ENCODE measurements at regions not wholly inside any gene's neighbourhood (a gene's known extent, or its start where the extent isn't known, plus 50 kb on each side); places are given as distances from the start of the nearest gene placed in this dataset.

DNA sequence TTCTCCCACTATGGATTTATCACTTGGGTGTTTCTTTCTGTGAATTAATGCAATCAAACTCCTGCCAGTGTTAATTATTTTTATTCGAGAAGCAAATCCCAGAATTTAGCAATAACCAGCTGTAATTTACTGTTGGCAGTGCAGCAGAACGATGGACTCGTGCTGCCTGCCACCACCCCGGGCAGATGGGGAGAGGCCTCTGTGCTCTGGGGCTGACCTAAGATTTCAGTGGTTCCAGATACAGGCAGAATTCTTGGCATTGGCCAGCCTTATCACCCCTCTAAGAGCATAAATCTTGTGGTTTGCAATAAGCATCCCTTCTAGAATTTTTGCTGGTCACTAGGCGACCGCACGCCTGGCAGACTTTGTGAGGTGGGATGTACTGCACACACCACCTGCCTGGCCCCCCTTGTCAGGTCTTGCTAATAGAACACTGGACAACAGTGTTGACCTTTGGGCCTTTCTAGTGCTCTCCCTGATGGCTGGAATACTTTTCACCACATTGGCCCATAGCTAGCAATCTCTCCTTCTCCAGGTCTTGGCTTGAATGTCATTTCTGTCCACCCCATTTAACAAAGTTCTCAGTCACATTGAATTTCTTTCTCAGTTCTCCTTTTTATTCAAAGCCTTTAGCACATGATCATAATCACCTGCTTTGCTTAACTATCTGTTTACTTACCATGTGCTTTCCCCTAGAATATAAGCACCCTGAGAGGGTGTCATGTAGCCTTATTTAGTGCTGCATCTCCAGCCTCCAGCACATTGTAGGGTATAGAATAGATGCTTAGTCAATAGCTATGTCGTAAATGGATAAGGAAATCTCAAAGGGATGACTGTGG lies 122.1 kb upstream of the DYNLRB2 start:
- DNase-seq (ENCODE audit: low read depth), result no peak

DNA sequence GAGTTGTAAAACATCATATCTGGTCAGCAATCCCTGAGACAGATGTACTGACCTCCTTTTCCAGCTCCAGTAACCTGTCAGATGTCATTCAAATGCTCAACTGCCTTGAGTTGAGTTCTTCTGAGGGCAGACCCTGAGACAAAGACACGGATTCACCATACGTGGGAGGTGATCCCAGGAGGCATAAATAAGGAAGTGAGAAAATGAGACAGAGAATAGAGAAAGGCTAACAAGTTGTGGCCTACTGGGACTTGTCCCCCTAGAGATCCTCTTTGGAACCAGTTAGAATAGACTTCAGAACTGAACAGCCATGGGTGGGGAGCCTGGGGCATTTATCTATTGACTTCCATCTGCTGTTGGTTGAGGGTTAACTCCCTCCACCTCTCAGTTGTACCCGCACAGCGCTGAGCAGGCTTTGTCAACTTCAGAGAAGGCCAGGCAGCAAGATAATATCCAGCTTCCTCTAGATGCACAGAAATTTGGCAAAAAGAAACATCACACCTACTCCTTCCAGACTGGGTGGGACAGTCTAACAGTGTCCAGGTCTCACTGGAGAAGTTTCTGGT lies 123.0 kb upstream of the DYNLRB2 start:
- no peak for DNase-seq (ENCODE audit: low read depth)

GRCh38 chr16:80408014-80408413 lies 132.8 kb upstream of the DYNLRB2 start:
- no peak for DNase-seq (ENCODE audit: low read depth)

- no peak for DNase-seq (ENCODE audit: low read depth)
Measured at GRCh38 chr16:80407265-80407987, 133.4 kb upstream of the DYNLRB2 start.

DNA sequence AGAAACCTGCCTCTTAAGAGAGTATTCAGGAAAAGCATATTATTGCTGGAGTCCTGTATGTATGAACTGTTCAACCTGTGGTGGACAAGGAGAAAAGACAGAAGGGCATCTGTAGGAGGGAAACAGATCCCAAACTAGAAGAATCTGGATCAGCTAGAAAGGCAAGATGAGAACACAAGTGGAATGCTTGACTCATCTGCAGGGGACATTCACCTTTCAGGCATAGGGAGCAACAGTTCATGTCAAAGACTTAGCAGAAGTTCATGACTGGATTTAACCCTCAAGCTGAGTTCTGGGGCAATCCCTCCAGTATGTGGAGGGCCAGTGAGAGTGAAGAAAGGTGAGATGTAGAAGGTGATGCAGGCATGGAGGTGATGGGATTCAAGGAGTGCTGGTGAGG lies 135.9 kb upstream of the DYNLRB2 start:
- no peak for DNase-seq (ENCODE audit: low read depth)

DNA sequence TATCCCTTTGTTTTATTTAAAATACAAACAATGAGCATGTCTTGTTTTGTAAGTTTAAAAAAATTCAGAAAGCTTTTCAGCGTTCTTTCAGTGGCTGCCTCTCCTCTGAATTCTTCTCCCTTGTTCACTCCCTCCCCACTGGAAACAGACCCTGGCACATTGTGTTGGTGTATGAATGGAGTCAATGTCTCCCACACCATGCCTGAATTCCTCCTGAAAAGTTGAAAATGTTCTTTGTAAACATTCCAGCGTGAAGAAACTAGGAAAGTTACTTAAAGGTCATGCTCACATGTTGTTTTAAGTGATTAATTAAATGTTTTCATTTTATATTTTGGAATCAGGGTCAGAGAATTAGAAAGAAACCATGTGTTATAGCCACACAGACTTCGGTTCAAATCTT lies 136.9 kb upstream of the DYNLRB2 start:
- DNase-seq (ENCODE audit: low read depth), result no peak

GRCh38 chr16:80390871-80391489 lies 149.8 kb upstream of the DYNLRB2 start:
- no peak for DNase-seq (ENCODE audit: low read depth)

DNA sequence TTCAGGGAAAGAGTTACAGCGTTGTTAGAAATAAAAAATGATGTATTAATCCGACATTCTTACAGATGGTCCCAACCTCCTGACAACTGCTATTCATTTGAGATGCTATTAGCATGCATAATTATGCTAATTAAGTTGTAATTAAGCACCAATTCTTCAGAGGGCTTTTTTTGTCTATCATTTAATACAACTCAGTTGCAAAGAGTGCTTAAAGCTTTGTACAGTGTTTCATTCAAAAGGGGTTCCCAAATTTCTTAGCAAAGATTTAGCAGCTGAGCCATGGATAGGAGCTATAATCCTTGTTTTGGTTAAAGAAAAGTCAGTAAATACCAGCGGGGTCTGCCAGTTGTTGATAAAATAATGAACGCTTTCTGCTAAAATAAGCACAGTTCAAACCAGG lies 150.7 kb upstream of the DYNLRB2 start:
- no peak for DNase-seq (ENCODE audit: low read depth)

DNA sequence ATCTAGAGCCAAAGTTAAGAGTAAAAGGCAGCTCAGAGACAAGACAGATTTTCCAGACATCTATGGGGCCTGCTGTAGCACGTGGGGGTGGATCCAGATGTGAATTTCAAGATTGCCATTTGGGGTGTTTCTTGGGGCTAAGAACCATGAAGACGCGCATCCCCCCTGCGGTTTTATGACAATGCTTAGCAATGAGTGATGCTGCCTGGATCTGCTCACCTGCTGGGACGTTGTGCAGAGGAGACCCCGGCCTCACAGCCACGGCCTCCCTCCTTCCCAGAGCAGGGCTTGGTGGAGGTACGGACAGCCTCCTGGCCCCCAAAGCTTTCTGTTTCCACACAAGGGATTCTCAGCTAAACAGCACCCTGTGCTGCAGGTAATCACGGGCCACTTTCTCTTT lies 151.5 kb upstream of the DYNLRB2 start:
- DNase-seq (ENCODE audit: low read depth), result no peak

DNA sequence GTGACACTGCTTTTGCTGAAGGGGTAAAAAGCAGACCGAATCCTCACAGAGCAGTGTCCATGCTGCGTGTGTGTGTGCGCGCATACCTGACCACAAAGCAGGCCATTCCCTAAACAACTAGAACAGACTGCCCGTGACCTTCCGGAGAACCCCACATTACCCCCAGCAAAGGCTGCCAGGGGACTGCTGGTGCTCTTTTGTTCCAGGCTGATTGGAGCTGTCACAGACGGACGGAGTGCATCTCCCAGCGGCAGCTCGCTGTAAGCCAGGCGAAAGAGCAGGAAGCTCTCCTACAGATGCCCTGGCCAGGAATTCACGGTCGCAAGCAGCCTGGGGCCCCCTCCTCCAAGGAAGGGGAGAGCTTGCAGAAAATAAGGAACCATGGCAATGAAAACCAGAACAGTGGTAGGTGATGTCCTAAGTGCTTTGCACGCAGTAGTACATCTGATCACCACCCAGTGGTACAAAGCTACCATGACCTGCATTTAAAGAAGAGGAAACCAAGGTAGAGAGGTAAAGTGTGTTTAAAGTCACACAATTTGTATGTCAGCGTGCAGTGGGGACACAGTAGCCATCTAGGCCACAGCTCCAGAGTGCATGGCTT lies 153.4 kb upstream of the DYNLRB2 start:
- DNase-seq (ENCODE audit: low read depth), result no peak

GRCh38 chr16:80384862-80385261 lies 155.9 kb upstream of the DYNLRB2 start:
- no peak for DNase-seq (ENCODE audit: low read depth)

DNA sequence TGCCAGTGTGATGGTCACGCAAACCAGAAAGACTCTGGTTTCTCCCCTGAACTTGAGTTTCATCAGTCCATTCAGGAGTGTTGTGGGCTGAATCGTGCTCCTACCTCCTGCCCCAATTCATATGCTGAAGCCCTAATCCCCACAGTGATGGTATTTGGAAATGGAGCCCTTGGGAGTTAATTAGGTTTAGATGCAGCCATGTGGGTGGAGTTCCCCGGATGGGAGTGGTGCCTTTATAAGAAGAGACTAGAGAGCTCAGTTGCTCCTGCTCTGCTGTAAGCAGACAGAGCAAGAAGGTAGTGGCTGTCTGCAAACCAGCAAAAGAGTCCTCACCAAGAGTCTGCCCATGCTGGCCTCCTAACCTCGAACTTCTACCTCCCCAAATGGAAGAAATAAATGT lies 160.3 kb upstream of the DYNLRB2 start:
- DNase-seq (ENCODE audit: low read depth), result no peak

- DNase-seq (ENCODE audit: low read depth), result no peak
Measured at GRCh38 chr16:80377096-80377956, 163.5 kb upstream of the DYNLRB2 start.

GRCh38 chr16:80375973-80376372 lies 164.8 kb upstream of the DYNLRB2 start:
- no peak for DNase-seq (ENCODE audit: low read depth)

DNA sequence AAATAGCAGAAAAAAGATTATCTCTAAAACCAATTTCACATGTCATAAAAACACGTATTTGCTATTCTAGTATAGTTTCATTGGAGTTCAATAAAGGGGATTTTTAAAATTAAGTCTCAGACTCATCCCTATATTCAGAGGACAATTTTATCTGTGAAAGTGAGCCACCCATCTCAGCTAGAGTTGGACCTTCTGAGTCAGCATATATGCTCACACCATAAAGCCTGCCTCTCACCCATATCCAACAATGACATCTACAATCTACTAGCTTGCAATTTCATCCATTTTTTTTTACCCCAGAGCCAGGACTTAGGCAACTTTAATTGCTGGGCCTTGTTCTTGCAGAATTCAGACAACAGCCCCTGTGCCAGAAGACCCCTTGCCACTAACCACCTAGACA lies 165.3 kb upstream of the DYNLRB2 start:
- DNase-seq (ENCODE audit: low read depth), result no peak

DNA sequence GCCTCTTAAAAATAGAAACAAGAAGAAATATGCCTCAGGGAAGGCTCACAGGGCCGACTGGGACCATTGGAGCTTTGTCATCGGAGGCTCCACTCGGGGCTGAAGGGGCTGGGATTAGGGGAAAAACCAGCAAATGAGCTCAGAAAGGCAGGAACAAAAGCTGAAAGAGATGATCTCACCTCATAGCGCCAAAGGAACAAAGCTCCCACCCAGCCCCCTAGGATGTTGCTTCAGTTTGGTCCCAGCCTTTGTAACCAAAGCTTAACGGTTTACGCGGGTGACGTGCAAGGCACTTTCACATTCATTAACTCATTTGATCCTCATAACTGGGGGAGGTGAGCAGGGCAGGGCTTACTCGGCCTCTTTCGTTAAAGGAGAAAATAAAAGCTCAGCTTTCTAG lies 168.5 kb upstream of the DYNLRB2 start:
- DNase-seq (ENCODE audit: low read depth), result no peak

GRCh38 chr16:80369138-80369958 lies 171.4 kb upstream of the DYNLRB2 start:
- DNase-seq (ENCODE audit: low read depth), result no peak

DNA sequence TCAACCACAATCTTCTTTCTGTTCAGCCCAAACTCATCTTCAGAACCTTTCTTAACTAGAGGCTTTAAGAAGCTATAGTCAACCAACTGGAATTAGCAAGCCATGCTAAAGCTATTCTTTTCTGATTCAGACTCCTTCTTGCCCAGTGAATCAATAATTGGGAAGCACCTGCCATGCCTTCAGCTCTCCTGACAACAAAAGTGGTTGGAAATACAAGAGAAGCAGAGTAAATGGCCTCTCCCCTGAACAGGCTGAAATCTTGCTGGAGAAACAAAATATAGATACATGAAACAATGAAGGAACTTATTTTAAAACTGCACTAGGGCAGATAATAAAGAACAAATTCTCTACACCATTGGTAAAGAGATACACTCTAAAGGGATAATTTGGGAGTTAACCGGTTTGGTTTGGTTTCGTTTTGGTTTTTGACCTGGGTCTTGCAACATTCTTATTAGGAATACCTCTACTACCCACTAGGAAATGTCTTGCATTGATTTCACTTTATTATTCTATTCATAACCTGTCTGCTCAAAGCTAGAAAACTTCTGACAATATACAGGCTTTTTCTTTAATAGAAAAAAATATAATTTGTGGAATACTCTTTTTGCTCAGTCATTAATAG lies 173.6 kb upstream of the DYNLRB2 start:
- no peak for DNase-seq (ENCODE audit: low read depth)

- DNase-seq (ENCODE audit: low read depth), result no peak
Measured at GRCh38 chr16:80366023-80366422, 174.8 kb upstream of the DYNLRB2 start.

DNA sequence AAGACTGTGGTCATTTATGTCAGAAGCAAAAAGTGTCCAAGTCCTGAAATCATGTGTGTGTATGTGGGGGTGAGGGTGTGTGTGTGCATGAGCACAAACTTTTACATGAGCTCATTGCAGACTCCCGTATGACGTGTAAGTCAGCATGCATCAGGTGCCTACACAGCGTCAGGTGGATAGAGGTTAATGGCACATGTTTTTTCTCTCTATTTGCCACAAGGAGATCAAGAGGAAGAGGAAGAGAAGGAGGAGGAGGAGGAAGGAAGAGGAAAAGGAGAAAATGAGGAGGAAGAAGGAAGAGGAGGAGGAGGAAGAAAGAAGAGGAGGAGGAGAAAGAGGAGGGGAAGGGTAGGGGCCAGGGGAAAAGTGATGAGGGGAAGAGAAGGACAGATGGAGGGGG lies 178.0 kb upstream of the DYNLRB2 start:
- DNase-seq (ENCODE audit: low read depth), result no peak

All from activated T-helper 9 cell treated with anti-CD3 and anti-CD28 coated beads, Interleukin-2, amount 50 U/mL, for 16 hours (primary cell).